CD1c-positive myeloid dendritic cell (primary cell): ENCODE measurements at regions not wholly inside any gene's neighbourhood (a gene's known extent, or its start where the extent isn't known, plus 50 kb on each side); places are given as distances from the start of the nearest gene placed in this dataset.
"Not testable (repeated sequence)": the region's sequence is repeated elsewhere in the genome, so short reads cannot be mapped to it uniquely, and the experiment has no call there.

Experiments
- DNase-seq: peaks from one replicate; pipeline ENCODE4 v3.0.0-alpha.2; 2016; ENCODE audit errors: extremely low spot score

GRCh38 chr22:49394116-49394785 is 433.4 kb downstream of the BRD1 start:
- no peak for DNase-seq

DNA sequence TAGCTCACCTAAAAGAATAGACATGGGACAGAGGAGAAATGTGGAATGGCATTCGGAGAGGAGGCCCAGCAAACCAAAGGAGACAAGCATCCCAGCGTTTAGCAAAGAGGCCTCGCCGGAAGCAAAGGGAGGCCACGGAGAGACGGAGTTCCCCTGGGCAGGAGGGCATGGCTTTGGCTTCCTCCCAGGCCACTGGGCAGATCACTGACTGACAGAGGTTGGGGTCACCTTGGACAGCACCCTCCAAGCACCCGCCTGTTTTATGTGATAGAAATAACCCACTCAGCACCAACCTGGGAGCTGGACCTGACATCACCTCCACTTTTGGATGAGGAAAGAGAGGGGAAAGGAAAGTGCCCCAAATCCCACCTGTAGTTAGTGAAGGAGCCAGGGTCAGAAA is 434.1 kb downstream of the BRD1 start:
- no peak for DNase-seq

DNA sequence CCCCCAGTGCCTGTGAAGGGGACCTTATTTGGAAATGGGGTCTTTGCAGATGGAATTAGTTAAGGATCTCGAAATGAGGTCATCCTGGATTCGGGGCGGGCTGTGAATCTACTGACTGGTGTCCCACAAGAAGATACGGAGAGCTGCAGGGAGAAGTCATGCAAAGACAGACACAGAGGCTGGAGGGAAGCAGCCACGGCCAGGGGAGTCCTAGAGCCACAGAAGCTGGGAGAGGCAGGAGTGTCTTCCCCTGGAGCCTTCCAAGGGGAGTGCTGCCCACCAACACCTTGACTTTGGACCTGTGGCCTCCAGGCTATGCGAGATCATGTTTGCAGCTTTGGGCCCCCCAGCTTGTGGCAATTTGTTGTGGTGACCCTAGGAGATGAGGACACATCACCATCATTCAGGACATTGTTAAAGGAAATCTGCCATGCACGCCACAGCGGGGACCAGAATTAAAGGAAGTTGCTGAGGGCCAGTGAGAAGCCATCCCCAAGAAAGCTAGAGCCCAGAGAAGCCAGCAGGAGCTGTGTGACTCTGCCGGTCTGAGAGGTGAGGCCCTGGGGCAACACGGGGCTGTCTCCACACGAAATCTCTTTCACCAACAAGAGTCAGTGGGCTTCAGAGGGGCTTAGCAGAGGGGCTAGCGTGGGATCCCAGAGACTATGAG is 434.7 kb downstream of the BRD1 start:
- no peak for DNase-seq

DNA sequence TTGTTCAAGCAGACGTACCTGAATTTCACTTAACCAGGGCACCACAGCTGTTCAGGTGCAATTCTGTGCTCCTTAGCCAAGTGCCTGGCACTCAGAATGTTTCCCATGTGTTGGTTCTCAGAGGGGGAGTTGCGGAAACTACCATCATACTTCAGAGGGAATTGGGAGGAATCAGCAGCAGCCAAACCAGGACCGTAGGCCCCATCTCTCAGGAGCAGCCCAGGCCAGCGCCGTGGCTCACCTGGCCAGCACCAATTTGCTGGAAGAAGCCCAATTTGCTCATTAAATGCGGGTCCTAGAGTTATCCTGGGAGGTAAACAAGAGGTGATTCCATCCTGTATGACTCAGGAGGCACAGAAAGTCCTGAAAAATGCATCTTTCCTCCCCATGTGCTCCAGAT is 435.4 kb downstream of the BRD1 start:
- no peak for DNase-seq

DNA sequence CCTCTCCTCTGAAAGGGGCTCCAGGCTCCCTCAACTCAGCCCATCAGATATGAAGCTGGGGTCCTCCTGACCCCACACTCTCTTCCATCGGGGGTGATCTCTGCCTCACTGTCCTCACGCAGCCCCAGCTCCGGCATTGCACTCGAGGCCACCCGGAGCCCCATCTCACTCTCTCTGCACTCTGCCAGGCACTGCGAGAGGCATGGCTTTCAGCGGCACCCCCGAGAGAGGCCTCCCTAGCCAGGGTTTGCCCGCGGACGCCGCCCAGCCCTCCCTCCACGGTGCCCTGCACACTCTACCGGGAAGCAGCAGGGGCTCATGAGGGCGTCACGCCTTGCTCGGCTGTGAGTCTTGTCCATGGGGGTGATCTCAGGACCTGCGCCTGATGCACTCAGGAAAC is 436.2 kb downstream of the BRD1 start:
- no peak for DNase-seq

DNA sequence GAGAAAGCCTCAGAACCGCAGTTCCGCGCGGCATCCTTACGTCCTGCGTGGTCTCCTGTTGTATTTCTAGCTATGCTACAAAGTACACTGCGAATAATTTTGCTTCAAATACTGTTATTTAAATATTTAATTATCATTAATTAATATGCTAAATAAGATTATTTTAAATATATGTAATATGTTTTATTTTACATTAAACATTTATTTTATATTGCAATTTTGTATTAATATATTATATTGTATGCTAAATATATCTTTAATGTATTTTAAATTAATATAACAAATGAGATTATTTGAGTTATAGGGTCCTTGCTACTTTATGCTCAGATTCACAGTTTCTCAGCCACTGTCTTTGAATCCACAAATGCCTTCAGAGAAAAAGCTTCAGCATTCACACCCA is 436.7 kb downstream of the BRD1 start:
- no peak for DNase-seq

DNA sequence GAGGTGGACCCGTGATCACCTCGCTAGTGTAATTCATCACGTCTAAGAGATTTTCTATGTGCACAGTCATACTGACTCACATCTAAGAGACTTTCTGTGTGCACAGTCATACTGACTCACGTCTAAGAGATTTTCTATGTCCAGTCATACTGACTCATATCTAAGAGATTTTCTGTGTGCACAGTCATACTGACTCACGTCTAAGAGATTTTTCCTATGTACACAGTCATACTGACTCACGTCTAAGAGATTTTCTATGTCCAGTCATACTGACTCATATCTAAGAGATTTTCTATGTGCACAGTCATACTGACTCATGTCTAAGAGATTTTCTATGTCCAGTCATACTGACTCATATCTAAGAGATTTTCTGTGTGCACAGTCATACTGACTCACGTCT is 443.8 kb downstream of the BRD1 start:
- DNase-seq = not testable (repeated sequence)

GRCh38 chr22:49382451-49382735 is 445.3 kb downstream of the BRD1 start:
- no peak for DNase-seq

DNA sequence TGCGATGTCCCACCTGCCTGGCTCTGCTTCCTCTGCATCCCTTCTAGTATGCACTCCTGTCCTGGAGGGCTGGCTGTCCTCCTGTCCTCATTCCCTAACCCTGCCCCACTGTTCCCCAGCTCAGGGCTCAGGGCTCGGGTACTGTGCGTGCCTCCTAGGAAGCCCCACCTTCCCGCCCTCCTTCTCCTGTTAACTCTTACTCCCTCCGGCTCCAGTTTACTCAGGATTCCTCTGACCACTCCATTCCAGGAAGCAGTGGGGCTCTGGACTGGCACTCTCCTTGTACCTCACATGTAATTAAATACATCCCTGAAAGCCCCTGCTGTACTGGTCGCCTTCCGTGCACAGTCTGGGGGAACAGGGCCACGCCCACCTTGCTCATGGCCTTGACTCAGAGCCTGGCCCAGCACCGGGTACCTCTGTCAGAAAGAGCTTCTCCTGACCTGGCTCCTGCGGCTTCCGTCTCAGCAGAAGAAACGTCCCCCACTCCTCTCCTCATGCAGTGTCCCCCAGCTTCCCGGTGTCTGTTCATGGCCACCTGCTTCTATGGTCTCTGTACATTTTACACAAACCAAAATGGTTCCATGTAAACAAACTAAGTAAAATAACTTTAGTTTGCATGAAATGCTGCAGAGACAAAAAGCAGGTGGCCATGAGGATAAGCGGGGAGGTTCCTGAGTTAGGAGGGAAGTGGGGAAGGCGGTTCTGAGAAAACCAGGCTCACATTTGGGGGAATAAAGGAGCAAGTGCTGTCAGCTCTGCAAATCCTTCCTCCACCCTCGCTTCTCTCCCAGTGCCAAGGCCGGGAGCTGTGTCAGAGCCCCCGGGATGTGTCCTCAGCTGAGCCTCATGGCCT is 445.9 kb downstream of the BRD1 start:
- no peak for DNase-seq

DNA sequence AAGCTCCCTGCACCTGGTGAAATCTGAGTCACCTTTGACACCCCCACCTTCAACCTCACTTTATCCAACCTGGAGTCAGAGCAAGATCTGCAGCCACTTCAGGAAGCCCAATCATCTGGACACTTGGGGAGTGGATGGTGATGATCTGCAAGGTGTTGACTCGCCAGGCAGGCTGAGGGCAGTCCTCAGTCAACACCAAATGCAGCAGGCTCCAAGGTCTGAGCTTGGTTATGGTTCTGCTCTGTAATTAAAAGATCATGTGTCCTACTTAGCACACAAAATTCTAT is 446.9 kb downstream of the BRD1 start:
- no peak for DNase-seq

GRCh38 chr22:49380095-49380827 is 447.4 kb downstream of the BRD1 start:
- no peak for DNase-seq

DNA sequence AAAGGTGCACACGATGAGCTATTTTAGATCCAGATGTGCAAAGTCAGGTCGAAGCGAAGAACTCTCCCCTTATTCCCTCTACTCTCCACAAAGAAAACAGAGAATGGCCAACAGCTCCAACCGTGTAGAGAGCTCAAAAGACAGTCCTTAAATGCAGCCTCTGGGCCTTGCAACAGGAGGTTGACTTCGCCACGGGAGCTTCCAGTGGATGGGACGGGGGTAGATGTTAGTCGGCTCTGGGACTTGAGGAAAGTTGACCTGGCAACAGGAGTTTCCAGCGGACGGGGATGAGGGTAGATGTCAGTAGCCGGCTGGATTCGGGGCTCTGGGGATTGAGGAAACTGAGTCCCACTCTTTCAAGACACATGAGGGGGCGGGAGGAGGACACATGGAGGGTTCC is 450.4 kb downstream of the BRD1 start:
- no peak for DNase-seq

- no peak for DNase-seq
Measured at GRCh38 chr22:49373801-49374226, 453.9 kb downstream of the BRD1 start.

GRCh38 chr22:49373289-49373666 is 454.4 kb downstream of the BRD1 start:
- DNase-seq = no peak

GRCh38 chr22:49372530-49373288 is 455.0 kb downstream of the BRD1 start:
- no peak for DNase-seq

- DNase-seq = no peak
Measured at GRCh38 chr22:49372111-49372529, 455.6 kb downstream of the BRD1 start.

DNA sequence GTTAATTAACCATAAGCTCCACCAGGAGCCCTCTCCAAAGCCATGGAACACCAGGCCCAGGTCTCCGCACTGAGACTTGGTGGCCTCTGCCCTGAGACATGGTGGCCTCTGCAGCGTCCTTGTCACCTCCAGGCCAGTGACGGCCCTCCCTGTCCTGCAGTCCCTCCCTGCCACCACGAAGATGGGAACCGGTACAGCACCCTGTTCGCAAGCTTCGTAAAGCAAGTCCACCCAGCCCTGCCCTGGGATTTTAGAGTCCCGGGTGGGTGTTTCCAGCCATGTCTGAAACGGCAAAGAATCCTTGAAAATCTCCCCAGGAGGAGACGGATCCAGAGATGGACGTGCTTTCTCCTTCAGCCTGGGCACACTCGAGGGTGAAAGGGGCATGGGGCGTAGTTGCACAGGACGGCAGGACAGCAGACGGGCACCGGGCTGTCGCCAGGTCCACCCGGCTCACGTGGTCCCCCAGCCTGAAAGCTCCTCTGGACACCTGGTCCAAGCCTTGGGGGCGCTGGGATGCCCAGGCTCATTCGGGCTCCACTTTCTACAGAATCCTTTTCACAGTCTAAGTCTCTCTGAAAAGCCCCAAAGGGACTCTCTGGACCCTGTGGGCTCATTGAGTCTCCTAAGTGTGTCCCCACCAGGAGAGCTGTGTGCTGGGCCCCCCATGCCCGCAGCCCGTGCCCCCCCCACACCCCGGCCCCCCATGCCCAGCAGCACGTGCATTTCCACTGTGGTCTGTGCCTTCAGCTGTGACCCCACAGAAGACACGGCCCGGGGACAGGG is 456.2 kb downstream of the BRD1 start:
- no peak for DNase-seq

DNA sequence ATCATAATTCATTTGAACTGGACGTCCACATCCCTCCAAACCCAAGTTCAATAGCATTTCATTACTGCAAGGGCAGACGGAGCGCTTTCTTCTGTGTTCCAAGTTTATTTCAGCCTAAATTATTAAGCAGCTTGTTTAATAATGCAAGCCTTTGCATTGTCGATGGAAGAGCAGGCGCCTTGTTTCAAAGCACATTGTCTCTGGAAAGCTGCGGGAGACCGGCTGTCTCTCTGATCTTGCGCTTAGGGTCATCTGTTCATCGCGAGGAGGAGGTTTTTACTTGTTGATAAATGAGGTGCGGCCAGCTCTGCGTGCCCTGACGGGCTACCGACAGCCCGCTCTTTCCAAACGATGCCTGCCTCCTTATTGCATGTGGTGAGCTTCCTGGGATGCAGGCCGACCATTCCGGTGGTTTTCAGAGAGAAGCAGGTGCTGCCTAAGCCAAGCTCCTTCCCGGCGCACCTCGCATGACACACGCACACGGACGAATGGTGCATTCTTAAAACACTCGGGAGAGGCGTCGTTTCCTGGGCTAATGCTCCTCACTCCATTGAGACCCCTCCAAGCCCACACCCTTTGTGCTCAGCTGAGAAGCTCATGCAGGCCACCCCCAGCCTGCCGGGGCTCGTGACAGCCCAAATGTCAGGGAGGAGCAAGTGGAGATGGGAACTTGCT is 456.9 kb downstream of the BRD1 start:
- no peak for DNase-seq

DNA sequence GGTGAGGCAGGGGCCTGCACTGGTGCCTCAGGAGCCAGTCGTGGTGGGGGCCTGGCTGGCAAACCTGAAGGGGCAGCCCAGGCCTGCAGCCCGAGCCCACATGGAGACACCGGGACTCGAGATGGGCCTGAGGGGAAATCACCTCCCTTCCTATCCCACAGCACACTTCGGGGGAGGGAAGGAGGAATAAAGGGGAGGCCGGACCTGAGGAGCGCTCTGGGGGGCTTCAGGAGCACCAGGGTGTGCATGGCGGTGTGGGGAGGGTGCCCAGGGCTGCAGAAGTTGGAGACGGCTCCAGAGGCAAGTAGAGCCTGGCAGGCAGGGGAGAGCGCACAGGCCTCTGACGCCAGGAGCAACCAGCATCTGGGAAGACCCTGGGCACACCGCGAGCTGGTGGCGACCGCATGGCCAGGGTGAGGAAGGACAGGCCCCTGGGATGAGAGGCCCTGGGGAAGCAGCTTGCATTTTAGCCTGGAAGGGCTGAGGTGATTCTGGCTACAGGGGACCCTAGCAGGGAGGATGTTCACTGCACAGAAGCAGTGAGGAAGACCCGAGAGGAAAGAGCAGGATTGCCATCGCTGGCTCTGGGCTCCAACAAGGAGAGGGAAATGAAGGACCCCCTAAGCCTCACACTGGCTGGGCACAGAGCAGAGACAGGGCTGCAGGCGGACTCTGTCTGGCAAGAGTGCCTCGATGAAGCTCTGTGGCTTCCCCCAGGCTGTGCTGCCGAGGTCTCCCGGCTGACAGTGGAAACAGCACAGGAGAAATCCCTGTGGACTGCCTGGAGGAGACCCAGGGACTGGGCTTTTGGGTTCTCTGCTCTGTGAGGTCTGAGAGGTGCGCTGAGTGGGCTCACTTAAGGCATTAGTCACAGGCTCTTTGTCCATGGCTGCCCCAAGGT is 457.7 kb downstream of the BRD1 start:
- DNase-seq = no peak
